Gastrocnemius medialis (tissue), 4 donors: ENCODE measurements at regions not wholly inside any gene's neighbourhood (a gene's known extent, or its start where the extent isn't known, plus 50 kb on each side); places are given as distances from the start of the nearest gene placed in this dataset.

Source experiments
- POLR2A ChIP-seq, 2 donors: fragments of 450-650 bp; IDR thresholded peaks; one replicate each; pipeline ENCODE4 v1.6.1; 2017; ENCODE audit warnings: antibody characterized with exemption in 2 of 2, mild to moderate bottlenecking in 2 of 2, moderate library complexity in 2 of 2
- TF ChIP-seq, protein P1 (sequence below), 5 experiments: fragments of 450-650 bp in 3 of 5; fragments of 200-600 bp in 2 of 5; sonication (generic) in 2 of 5; IDR thresholded peaks in 4 of 5; conservative IDR thresholded peaks in 1 of 5; 1 replicate in 4 of 5; 2 replicates in 1 of 5; pipeline ENCODE4 v1.5.1; 2016 to 2019; ENCODE audit warnings: antibody characterized with exemption in 5 of 5, mild to moderate bottlenecking in 3 of 5, moderate library complexity in 3 of 5

- TF ChIP-seq, protein P1, sequence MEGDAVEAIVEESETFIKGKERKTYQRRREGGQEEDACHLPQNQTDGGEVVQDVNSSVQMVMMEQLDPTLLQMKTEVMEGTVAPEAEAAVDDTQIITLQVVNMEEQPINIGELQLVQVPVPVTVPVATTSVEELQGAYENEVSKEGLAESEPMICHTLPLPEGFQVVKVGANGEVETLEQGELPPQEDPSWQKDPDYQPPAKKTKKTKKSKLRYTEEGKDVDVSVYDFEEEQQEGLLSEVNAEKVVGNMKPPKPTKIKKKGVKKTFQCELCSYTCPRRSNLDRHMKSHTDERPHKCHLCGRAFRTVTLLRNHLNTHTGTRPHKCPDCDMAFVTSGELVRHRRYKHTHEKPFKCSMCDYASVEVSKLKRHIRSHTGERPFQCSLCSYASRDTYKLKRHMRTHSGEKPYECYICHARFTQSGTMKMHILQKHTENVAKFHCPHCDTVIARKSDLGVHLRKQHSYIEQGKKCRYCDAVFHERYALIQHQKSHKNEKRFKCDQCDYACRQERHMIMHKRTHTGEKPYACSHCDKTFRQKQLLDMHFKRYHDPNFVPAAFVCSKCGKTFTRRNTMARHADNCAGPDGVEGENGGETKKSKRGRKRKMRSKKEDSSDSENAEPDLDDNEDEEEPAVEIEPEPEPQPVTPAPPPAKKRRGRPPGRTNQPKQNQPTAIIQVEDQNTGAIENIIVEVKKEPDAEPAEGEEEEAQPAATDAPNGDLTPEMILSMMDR (IDR thresholded peaks at IDR 0.05 in 4 of 5, conservative IDR thresholded peaks at IDR 0.05 in 1 of 5): no peak
- TF ChIP-seq POLR2A (IDR thresholded peaks at IDR 0.05): no peak
Measured at GRCh38 chr10:108812296-108812695, 1111.0 kb downstream of the XPNPEP1 start.
